ENCODE measurements at regions not wholly inside any gene's neighbourhood (a gene's known extent, or its start where the extent isn't known, plus 50 kb on each side); places are given as distances from the start of the nearest gene placed in this dataset.

GRCh38 chr1:68378296-68379084 is 71.3 kb downstream of the RPE65 start:
- TF ChIP-seq REST (IDR thresholded peaks at IDR 0.05; ENCODE audit: low read depth) (no peak), TAF1 (IDR thresholded peaks at IDR 0.05; ENCODE audit: low read depth) (no peak), EGR1 (IDR thresholded peaks at IDR 0.05) (no peak), FOXM1 (IDR thresholded peaks at IDR 0.05; ENCODE audit: borderline replicate concordance, low read depth) (no peak), CREB1 (IDR thresholded peaks at IDR 0.05; ENCODE audit: low read depth) (no peak), TCF12 (IDR thresholded peaks at IDR 0.05; ENCODE audit: low read depth) (no peak), TEAD4 (IDR thresholded peaks at IDR 0.05) (no peak), RAD21 (IDR thresholded peaks at IDR 0.05; ENCODE audit: low read depth) (no peak), NFIC (IDR thresholded peaks at IDR 0.05) (no peak), USF1 (IDR thresholded peaks at IDR 0.05) (no peak), EP300 (IDR thresholded peaks at IDR 0.05; ENCODE audit: borderline replicate concordance) (no peak), ZBTB7A (IDR thresholded peaks at IDR 0.05; ENCODE audit: low read depth) (no peak), CEBPB (IDR thresholded peaks at IDR 0.05) (no peak), YY1 (IDR thresholded peaks at IDR 0.05; ENCODE audit: low read depth) (no peak), MAX (IDR thresholded peaks at IDR 0.05) (no peak)

GRCh38 chr1:68377098-68377497 is 72.7 kb downstream of the RPE65 start:
- TF ChIP-seq NFIC (IDR thresholded peaks at IDR 0.05) = no peak
- no peak for TF ChIP-seq TAF1 (IDR thresholded peaks at IDR 0.05; ENCODE audit: low read depth)
- TF ChIP-seq CEBPB (IDR thresholded peaks at IDR 0.05) = no peak
- TF ChIP-seq CREB1 (IDR thresholded peaks at IDR 0.05; ENCODE audit: low read depth) = no peak
- TF ChIP-seq EP300 (IDR thresholded peaks at IDR 0.05; ENCODE audit: borderline replicate concordance) = no peak
- TF ChIP-seq USF1 (IDR thresholded peaks at IDR 0.05) = no peak
- no peak for TF ChIP-seq TEAD4 (IDR thresholded peaks at IDR 0.05)
- TF ChIP-seq ZBTB7A (IDR thresholded peaks at IDR 0.05; ENCODE audit: low read depth) = no peak
- TF ChIP-seq EGR1 (IDR thresholded peaks at IDR 0.05) = no peak
- no peak for TF ChIP-seq RAD21 (IDR thresholded peaks at IDR 0.05; ENCODE audit: low read depth)
- TF ChIP-seq TCF12 (IDR thresholded peaks at IDR 0.05; ENCODE audit: low read depth) = no peak
- no peak for TF ChIP-seq REST (IDR thresholded peaks at IDR 0.05; ENCODE audit: low read depth)
- TF ChIP-seq FOXM1 (IDR thresholded peaks at IDR 0.05; ENCODE audit: borderline replicate concordance, low read depth) = no peak
- TF ChIP-seq MAX (IDR thresholded peaks at IDR 0.05) = no peak
- TF ChIP-seq YY1 (IDR thresholded peaks at IDR 0.05; ENCODE audit: low read depth) = no peak

- TF ChIP-seq TCF12 (IDR thresholded peaks at IDR 0.05; ENCODE audit: low read depth) = no peak
- no peak for TF ChIP-seq CREB1 (IDR thresholded peaks at IDR 0.05; ENCODE audit: low read depth)
- TF ChIP-seq NFIC (IDR thresholded peaks at IDR 0.05) = no peak
- no peak for TF ChIP-seq FOXM1 (IDR thresholded peaks at IDR 0.05; ENCODE audit: borderline replicate concordance, low read depth)
- TF ChIP-seq EGR1 (IDR thresholded peaks at IDR 0.05) = no peak
- TF ChIP-seq TEAD4 (IDR thresholded peaks at IDR 0.05) = no peak
- TF ChIP-seq MAX (IDR thresholded peaks at IDR 0.05) = no peak
- no peak for TF ChIP-seq REST (IDR thresholded peaks at IDR 0.05; ENCODE audit: low read depth)
- TF ChIP-seq TAF1 (IDR thresholded peaks at IDR 0.05; ENCODE audit: low read depth) = no peak
- no peak for TF ChIP-seq EP300 (IDR thresholded peaks at IDR 0.05; ENCODE audit: borderline replicate concordance)
- TF ChIP-seq USF1 (IDR thresholded peaks at IDR 0.05) = no peak
- TF ChIP-seq RAD21 (IDR thresholded peaks at IDR 0.05; ENCODE audit: low read depth) = no peak
- TF ChIP-seq ZBTB7A (IDR thresholded peaks at IDR 0.05; ENCODE audit: low read depth) = no peak
- TF ChIP-seq CEBPB (IDR thresholded peaks at IDR 0.05) = no peak
- TF ChIP-seq YY1 (IDR thresholded peaks at IDR 0.05; ENCODE audit: low read depth) = no peak
Observed at GRCh38 chr1:68376441-68376840, 73.3 kb downstream of the RPE65 start.

All from Ishikawa (cell line).